ENCODE measurements at regions not wholly inside any gene's neighbourhood (a gene's known extent, or its start where the extent isn't known, plus 50 kb on each side); places are given as distances from the start of the nearest gene placed in this dataset.

DNA sequence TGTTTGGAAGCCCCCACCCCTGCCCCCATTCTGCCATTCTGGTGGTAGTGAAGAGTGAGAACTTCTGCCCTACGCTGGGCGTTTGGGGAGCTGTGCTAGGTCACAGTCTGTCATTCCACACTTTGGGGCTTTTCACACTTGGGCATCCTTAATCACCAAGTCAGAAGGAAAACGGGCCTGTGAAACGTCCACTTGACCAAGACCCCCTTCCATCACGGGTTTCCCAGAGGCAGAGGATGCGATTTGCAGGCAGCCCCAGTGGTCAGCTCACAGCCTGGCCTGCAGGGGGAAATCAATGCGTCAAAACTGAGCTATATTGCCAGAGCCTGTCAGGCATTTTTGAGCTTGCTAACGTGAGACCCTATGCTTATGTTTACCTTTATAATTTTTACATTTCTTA lies 663.3 kb upstream of the MGMT start:
- Histone ChIP-seq H4K20me1 (ENCODE audit: insufficient read depth, low read length) (no peaks in the 10 kb centered on the region), H3K36me3 (ENCODE audit: insufficient read depth, low read length) (no peaks in the 10 kb centered on the region), H3K27ac (ENCODE audit: low read depth, low read length, poor library complexity, severe bottlenecking) (no peak overlapping the region), H3K4me2 (ENCODE audit: low read length) (no peak overlapping the region), H3K4me3 (ENCODE audit: low read depth, low read length, poor library complexity, severe bottlenecking) (no peak overlapping the region), H3K9ac (ENCODE audit: low read length) (no peak overlapping the region), H2AFZ (ENCODE audit: low read length) (no peak overlapping the region), H3K9me2 (ENCODE audit: low read depth, low read length) (no peaks in the 10 kb centered on the region), H3K9me3 (ENCODE audit: low read length) (no peaks in the 10 kb centered on the region), H3K27me3 (ENCODE audit: insufficient read depth, low read length) (no peaks in the 10 kb centered on the region), H3K4me1 (ENCODE audit: insufficient read depth, low read length, severe bottlenecking) (no peaks in the 10 kb centered on the region), H3K79me2 (ENCODE audit: insufficient read depth, low read length) (no peaks in the 10 kb centered on the region), H3F3A (ENCODE audit: insufficient read depth, low read length) (no peaks in the 10 kb centered on the region)
- TF ChIP-seq EZH2 (IDR thresholded peaks at IDR 0.05; ENCODE audit: borderline replicate concordance, low read length): no peak
- TF ChIP-seq, protein P1, sequence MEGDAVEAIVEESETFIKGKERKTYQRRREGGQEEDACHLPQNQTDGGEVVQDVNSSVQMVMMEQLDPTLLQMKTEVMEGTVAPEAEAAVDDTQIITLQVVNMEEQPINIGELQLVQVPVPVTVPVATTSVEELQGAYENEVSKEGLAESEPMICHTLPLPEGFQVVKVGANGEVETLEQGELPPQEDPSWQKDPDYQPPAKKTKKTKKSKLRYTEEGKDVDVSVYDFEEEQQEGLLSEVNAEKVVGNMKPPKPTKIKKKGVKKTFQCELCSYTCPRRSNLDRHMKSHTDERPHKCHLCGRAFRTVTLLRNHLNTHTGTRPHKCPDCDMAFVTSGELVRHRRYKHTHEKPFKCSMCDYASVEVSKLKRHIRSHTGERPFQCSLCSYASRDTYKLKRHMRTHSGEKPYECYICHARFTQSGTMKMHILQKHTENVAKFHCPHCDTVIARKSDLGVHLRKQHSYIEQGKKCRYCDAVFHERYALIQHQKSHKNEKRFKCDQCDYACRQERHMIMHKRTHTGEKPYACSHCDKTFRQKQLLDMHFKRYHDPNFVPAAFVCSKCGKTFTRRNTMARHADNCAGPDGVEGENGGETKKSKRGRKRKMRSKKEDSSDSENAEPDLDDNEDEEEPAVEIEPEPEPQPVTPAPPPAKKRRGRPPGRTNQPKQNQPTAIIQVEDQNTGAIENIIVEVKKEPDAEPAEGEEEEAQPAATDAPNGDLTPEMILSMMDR (IDR thresholded peaks at IDR 0.05; ENCODE audit: low read length): no peak

- TF ChIP-seq, protein P1 (IDR thresholded peaks at IDR 0.05; ENCODE audit: low read length): no peak
- no peak for TF ChIP-seq EZH2 (IDR thresholded peaks at IDR 0.05; ENCODE audit: borderline replicate concordance, low read length)
- Histone ChIP-seq H4K20me1 (ENCODE audit: insufficient read depth, low read length) (no peaks in the 10 kb centered on the region), H3K27me3 (ENCODE audit: insufficient read depth, low read length) (no peaks in the 10 kb centered on the region), H3K79me2 (ENCODE audit: insufficient read depth, low read length) (no peaks in the 10 kb centered on the region), H3K4me3 (ENCODE audit: low read depth, low read length, poor library complexity, severe bottlenecking) (no peak overlapping the region), H3K4me2 (ENCODE audit: low read length) (no peak overlapping the region), H3K27ac (ENCODE audit: low read depth, low read length, poor library complexity, severe bottlenecking) (no peak overlapping the region), H3K4me1 (ENCODE audit: insufficient read depth, low read length, severe bottlenecking) (no peaks in the 10 kb centered on the region), H3K36me3 (ENCODE audit: insufficient read depth, low read length) (no peaks in the 10 kb centered on the region), H3F3A (ENCODE audit: insufficient read depth, low read length) (no peaks in the 10 kb centered on the region), H3K9me3 (ENCODE audit: low read length) (no peaks in the 10 kb centered on the region), H2AFZ (ENCODE audit: low read length) (no peak overlapping the region), H3K9me2 (ENCODE audit: low read depth, low read length) (no peaks in the 10 kb centered on the region), H3K9ac (ENCODE audit: low read length) (no peak overlapping the region)
Observed at GRCh38 chr10:128804411-128804810, 662.6 kb upstream of the MGMT start.

DNA sequence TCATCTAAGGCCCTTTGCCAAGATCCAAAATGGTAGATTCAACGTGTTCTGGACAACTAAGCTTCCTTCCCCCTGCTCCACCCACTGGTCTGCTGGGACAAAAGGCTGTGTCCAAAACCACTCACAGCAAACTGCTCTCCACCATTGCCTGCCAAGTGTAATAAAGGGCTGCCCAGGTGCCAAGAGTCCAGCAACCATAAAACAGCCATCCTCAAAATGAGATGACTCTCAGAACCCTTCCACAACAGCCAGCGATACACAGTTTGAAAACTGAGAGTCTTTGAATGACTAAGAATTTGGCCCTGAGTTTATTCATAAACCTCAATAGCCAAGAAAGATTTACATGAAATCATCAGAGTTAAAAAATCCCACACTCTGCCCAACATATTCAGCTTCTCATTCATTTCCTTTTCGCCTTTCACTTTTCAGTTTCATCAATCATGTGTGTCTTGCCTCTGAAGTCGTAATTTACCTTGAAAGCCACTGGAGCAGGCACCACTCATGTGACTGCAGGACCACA lies 658.1 kb upstream of the MGMT start:
- Histone ChIP-seq H3K27me3 (ENCODE audit: insufficient read depth, low read length) (no peaks in the 10 kb centered on the region), H3K79me2 (ENCODE audit: insufficient read depth, low read length) (no peaks in the 10 kb centered on the region), H3K9me2 (ENCODE audit: low read depth, low read length) (no peaks in the 10 kb centered on the region), H3K36me3 (ENCODE audit: insufficient read depth, low read length) (no peaks in the 10 kb centered on the region), H3K9me3 (ENCODE audit: low read length) (no peaks in the 10 kb centered on the region), H3K27ac (ENCODE audit: low read depth, low read length, poor library complexity, severe bottlenecking) (no peak overlapping the region), H3K9ac (ENCODE audit: low read length) (no peak overlapping the region), H4K20me1 (ENCODE audit: insufficient read depth, low read length) (no peaks in the 10 kb centered on the region), H3K4me3 (ENCODE audit: low read depth, low read length, poor library complexity, severe bottlenecking) (no peak overlapping the region), H3K4me2 (ENCODE audit: low read length) (no peak overlapping the region), H3K4me1 (ENCODE audit: insufficient read depth, low read length, severe bottlenecking) (no peaks in the 10 kb centered on the region), H2AFZ (ENCODE audit: low read length) (no peak overlapping the region), H3F3A (ENCODE audit: insufficient read depth, low read length) (no peaks in the 10 kb centered on the region)
- TF ChIP-seq, protein P1 (IDR thresholded peaks at IDR 0.05; ENCODE audit: low read length): no peak
- no peak for TF ChIP-seq EZH2 (IDR thresholded peaks at IDR 0.05; ENCODE audit: borderline replicate concordance, low read length)
